ENCODE measurements at regions not wholly inside any gene's neighbourhood (a gene's known extent, or its start where the extent isn't known, plus 50 kb on each side); places are given as distances from the start of the nearest gene placed in this dataset.

DNA sequence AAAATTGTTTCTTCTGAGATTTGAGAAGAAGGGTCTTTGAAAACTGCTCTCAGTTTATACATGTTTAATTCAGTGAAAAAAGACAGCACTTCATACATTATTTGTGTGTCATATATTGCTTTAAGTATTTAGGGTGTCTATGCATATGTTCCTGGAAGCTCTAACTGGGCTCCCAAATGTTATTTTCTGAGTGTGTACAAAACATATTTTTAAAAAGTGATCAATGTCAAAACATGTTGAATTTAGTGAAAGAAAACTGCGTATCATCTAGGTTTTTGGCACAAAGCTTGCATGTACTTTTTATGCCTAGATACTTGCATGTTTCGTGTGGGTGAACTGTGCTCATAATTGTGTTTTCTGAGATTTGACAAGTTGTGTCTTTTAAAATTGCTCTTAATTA is 81.6 kb downstream of the ASCL4 start:
- H3K9me3 ChIP-seq (replicated peaks; ENCODE audit: insufficient read depth, low read length): no peaks in the 10 kb centered on the region
- no peaks in the 10 kb centered on the region for H3F3A ChIP-seq (ENCODE audit: insufficient read depth, low read length)
- H2AFZ ChIP-seq (ENCODE audit: low read length): no peak overlapping the region
- no peaks in the 10 kb centered on the region for H3K27me3 ChIP-seq (replicated peaks; ENCODE audit: insufficient read depth, low read length)
- no peak overlapping the region for H3K4me2 ChIP-seq (ENCODE audit: low read depth, low read length)
- no peaks in the 10 kb centered on the region for H3K36me3 ChIP-seq (replicated peaks; ENCODE audit: insufficient read depth, low read length)
- no peak for DNase-seq
- no peaks in the 10 kb centered on the region for H3K4me1 ChIP-seq (ENCODE audit: low read length)
- no peaks in the 10 kb centered on the region for H3K9me2 ChIP-seq (replicated peaks; ENCODE audit: insufficient read depth, low read length)
- H4K20me1 ChIP-seq (ENCODE audit: insufficient read depth, low read length): no peaks in the 10 kb centered on the region
- H3K79me2 ChIP-seq (ENCODE audit: low read length): no peaks in the 10 kb centered on the region
- no peak overlapping the region for H3K9ac ChIP-seq (ENCODE audit: low read length)
- H3K27ac ChIP-seq (ENCODE audit: low read length): no peak overlapping the region
- H3K4me3 ChIP-seq (ENCODE audit: low read length): no peak overlapping the region
- TF ChIP-seq EZH2phosphoT487 (IDR thresholded peaks at IDR 0.05; ENCODE audit: low read length) (no peak), EZH2 (optimal IDR thresholded peaks at IDR 0.05; ENCODE audit: low read depth, low read length) (no peak), CTCF (IDR thresholded peaks at IDR 0.05; ENCODE audit: low read length) (no peak)

DNA sequence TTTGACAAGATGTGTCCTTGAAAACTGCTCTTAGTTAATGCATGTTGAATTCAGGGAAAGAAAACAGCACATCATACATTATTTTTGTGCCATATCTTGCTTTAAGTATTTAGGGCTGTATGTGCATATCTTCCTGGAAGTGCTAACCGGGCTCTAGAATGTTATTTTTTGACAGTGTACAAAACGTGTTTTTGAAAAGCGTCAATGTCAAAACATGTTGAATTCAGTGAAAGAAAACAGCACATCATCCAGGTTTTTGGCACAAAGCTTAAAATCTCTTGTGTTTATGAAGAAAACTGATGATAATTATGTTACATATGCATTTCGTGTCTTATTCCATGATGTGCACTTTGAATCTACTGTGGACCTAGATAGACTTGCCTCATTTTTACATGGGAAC is 82.7 kb downstream of the ASCL4 start:
- no peaks in the 10 kb centered on the region for H3K36me3 ChIP-seq (replicated peaks; ENCODE audit: insufficient read depth, low read length)
- no peak overlapping the region for H3K4me2 ChIP-seq (ENCODE audit: low read depth, low read length)
- TF ChIP-seq CTCF (IDR thresholded peaks at IDR 0.05; ENCODE audit: low read length) (no peak), EZH2 (optimal IDR thresholded peaks at IDR 0.05; ENCODE audit: low read depth, low read length) (no peak), EZH2phosphoT487 (IDR thresholded peaks at IDR 0.05; ENCODE audit: low read length) (no peak)
- H3K9ac ChIP-seq (ENCODE audit: low read length): no peak overlapping the region
- no peaks in the 10 kb centered on the region for H3K27me3 ChIP-seq (replicated peaks; ENCODE audit: insufficient read depth, low read length)
- no peak overlapping the region for H2AFZ ChIP-seq (ENCODE audit: low read length)
- no peak overlapping the region for H3K4me3 ChIP-seq (ENCODE audit: low read length)
- no peaks in the 10 kb centered on the region for H3K9me3 ChIP-seq (replicated peaks; ENCODE audit: insufficient read depth, low read length)
- H4K20me1 ChIP-seq (ENCODE audit: insufficient read depth, low read length): no peaks in the 10 kb centered on the region
- H3K79me2 ChIP-seq (ENCODE audit: low read length): no peaks in the 10 kb centered on the region
- no peak overlapping the region for H3K27ac ChIP-seq (ENCODE audit: low read length)
- H3K4me1 ChIP-seq (ENCODE audit: low read length): no peaks in the 10 kb centered on the region
- no peaks in the 10 kb centered on the region for H3K9me2 ChIP-seq (replicated peaks; ENCODE audit: insufficient read depth, low read length)
- no peaks in the 10 kb centered on the region for H3F3A ChIP-seq (ENCODE audit: insufficient read depth, low read length)
- no peak for DNase-seq

- no peaks in the 10 kb centered on the region for H3K36me3 ChIP-seq (replicated peaks; ENCODE audit: insufficient read depth, low read length)
- DNase-seq: no peak
- TF ChIP-seq CTCF (IDR thresholded peaks at IDR 0.05; ENCODE audit: low read length) (no peak), EZH2phosphoT487 (IDR thresholded peaks at IDR 0.05; ENCODE audit: low read length) (no peak), EZH2 (optimal IDR thresholded peaks at IDR 0.05; ENCODE audit: low read depth, low read length) (no peak)
- no peaks in the 10 kb centered on the region for H3K9me3 ChIP-seq (replicated peaks; ENCODE audit: insufficient read depth, low read length)
- H3K27ac ChIP-seq (ENCODE audit: low read length): no peak overlapping the region
- no peaks in the 10 kb centered on the region for H3F3A ChIP-seq (ENCODE audit: insufficient read depth, low read length)
- H3K9me2 ChIP-seq (replicated peaks; ENCODE audit: insufficient read depth, low read length): no peaks in the 10 kb centered on the region
- no peaks in the 10 kb centered on the region for H3K4me1 ChIP-seq (ENCODE audit: low read length)
- H3K9ac ChIP-seq (ENCODE audit: low read length): no peak overlapping the region
- H4K20me1 ChIP-seq (ENCODE audit: insufficient read depth, low read length): no peaks in the 10 kb centered on the region
- H3K4me3 ChIP-seq (ENCODE audit: low read length): no peak overlapping the region
- no peaks in the 10 kb centered on the region for H3K79me2 ChIP-seq (ENCODE audit: low read length)
- no peak overlapping the region for H2AFZ ChIP-seq (ENCODE audit: low read length)
- H3K4me2 ChIP-seq (ENCODE audit: low read depth, low read length): no peak overlapping the region
- H3K27me3 ChIP-seq (replicated peaks; ENCODE audit: insufficient read depth, low read length): no peaks in the 10 kb centered on the region
Measured at GRCh38 chr12:107859367-107859766, 84.9 kb downstream of the ASCL4 start.
